GM23338 (cell line): ENCODE measurements at regions not wholly inside any gene's neighbourhood (a gene's known extent, or its start where the extent isn't known, plus 50 kb on each side); places are given as distances from the start of the nearest gene placed in this dataset.

Experiments
- ATAC-seq: fragments of 200-7000 bp; cut with Tn5 transposase; 3 replicates; pipeline ENCODE4 v1.9.1; 2020
- DNase-seq: peaks from one replicate; pipeline ENCODE4 v3.0.0-alpha.2; 2015; ENCODE audit warnings: low spot score
- H2AFZ ChIP-seq: fragments of 200-600 bp; sonication (generic); 2 replicates; pipeline ENCODE4 v1.8.0; 2016; ENCODE audit warnings: antibody characterized with exemption, mild to moderate bottlenecking, moderate library complexity
- H3F3A ChIP-seq: fragments of 200-600 bp; sonication (generic); replicated peaks from 2 replicates; pipeline ENCODE4 v1.8.0; 2017; ENCODE audit warnings: antibody characterized with exemption, mixed run types, low read depth
- H3K27ac ChIP-seq: fragments of 200-600 bp; sonication (generic); 2 replicates; pipeline ENCODE4 v1.6.1; 2016; ENCODE audit warnings: low read depth
- H3K27me3 ChIP-seq: fragments of 200-600 bp; sonication (generic); 2 replicates; pipeline ENCODE4 v1.8.0; 2016; ENCODE audit warnings: mild to moderate bottlenecking, mixed run types, moderate library complexity; ENCODE audit not compliant: insufficient read depth
- H3K36me3 ChIP-seq: fragments of 200-600 bp; sonication (generic); 2 replicates; pipeline ENCODE4 v1.8.0; 2016; ENCODE audit warnings: mild to moderate bottlenecking; ENCODE audit not compliant: insufficient read depth
- H3K4me1 ChIP-seq: fragments of 200-600 bp; sonication (generic); 2 replicates; pipeline ENCODE4 v1.8.0; 2016; ENCODE audit warnings: mild to moderate bottlenecking, moderate library complexity; ENCODE audit not compliant: insufficient read depth
- H3K4me2 ChIP-seq: fragments of 200-600 bp; sonication (generic); 2 replicates; pipeline ENCODE4 v1.7.1; 2017; ENCODE audit warnings: mixed run types
- H3K4me3 ChIP-seq: fragments of 200-600 bp; sonication (generic); 2 replicates; pipeline ENCODE4 v1.6.1; 2016; ENCODE audit warnings: mixed run types
- H3K79me2 ChIP-seq: fragments of 200-600 bp; sonication (generic); replicated peaks from 2 replicates; pipeline ENCODE4 v1.8.0; 2017; ENCODE audit warnings: mild to moderate bottlenecking; ENCODE audit not compliant: insufficient read depth
- H3K9me2 ChIP-seq: fragments of 200-600 bp; sonication (generic); 2 replicates; pipeline ENCODE4 v1.8.0; 2017; ENCODE audit not compliant: insufficient read depth
- H4K20me1 ChIP-seq: fragments of 200-600 bp; sonication (generic); replicated peaks from 2 replicates; pipeline ENCODE4 v1.8.0; 2017; ENCODE audit warnings: mild to moderate bottlenecking; ENCODE audit not compliant: insufficient read depth
- H3K27ac Mint-ChIP-seq: 2 replicates; pipeline ENCODE4 v1.8.0; 2020; ENCODE audit warnings: inconsistent platforms, mild to moderate bottlenecking, moderate library complexity, mixed read lengths
- H3K27me3 Mint-ChIP-seq: 3 replicates; pipeline ENCODE4 v1.8.0; 2022; ENCODE audit warnings: low read depth, mild to moderate bottlenecking, moderate library complexity, mixed read lengths, inconsistent platforms; ENCODE audit not compliant: insufficient read depth, poor library complexity
- H3K36me3 Mint-ChIP-seq: 3 replicates; pipeline ENCODE4 v1.8.0; 2021; ENCODE audit warnings: low read depth, mild to moderate bottlenecking, inconsistent platforms, moderate library complexity, mixed read lengths
- H3K4me1 Mint-ChIP-seq: 3 replicates; pipeline ENCODE4 v1.8.0; 2020; ENCODE audit warnings: mild to moderate bottlenecking, inconsistent platforms, mixed read lengths
- H3K4me3 Mint-ChIP-seq: 3 replicates; pipeline ENCODE4 v1.8.0; 2021; ENCODE audit warnings: moderate library complexity, mild to moderate bottlenecking, inconsistent platforms, mixed read lengths
- H3K9me3 Mint-ChIP-seq: 3 replicates; pipeline ENCODE4 v1.8.0; 2020; ENCODE audit warnings: moderate library complexity, mild to moderate bottlenecking, inconsistent platforms, mixed read lengths
- CREB1 ChIP-seq: fragments of 250-450 bp; sonication (Bioruptor Pico); IDR thresholded peaks from 2 replicates; pipeline ENCODE4 v1.5.0; 2020; ENCODE audit warnings: low read depth, mild to moderate bottlenecking, moderate library complexity
- CTCF ChIP-seq, 2 experiments: fragments of 200-600 bp in 1 of 2; sonication (generic) in 1 of 2; conservative IDR thresholded peaks; 2 replicates each; pipeline versions ENCODE4 v1.5.1 to v1.6.1; 2016 to 2017; ENCODE audit warnings: antibody characterized with exemption in 2 of 2, low read depth in 2 of 2, mild to moderate bottlenecking in 2 of 2, moderate library complexity in 1 of 2
- ETS1 ChIP-seq: IDR thresholded peaks from 2 replicates; pipeline ENCODE4 v1.6.1; 2016; ENCODE audit warnings: antibody characterized with exemption
- EZH2 ChIP-seq: fragments of 200-600 bp; sonication (generic); IDR thresholded peaks from one replicate; pipeline ENCODE4 v1.8.0; 2017; ENCODE audit warnings: antibody characterized with exemption, mild to moderate bottlenecking, low read depth; ENCODE audit not compliant: unreplicated experiment
- EZH2phosphoT487 ChIP-seq: fragments of 200-600 bp; sonication (generic); IDR thresholded peaks from one replicate; pipeline ENCODE4 v1.8.1; 2018; ENCODE audit warnings: antibody characterized with exemption; ENCODE audit not compliant: unreplicated experiment
- JUNB ChIP-seq: IDR thresholded peaks from one replicate; pipeline ENCODE4 v1.6.1; 2016; ENCODE audit warnings: antibody characterized with exemption; ENCODE audit not compliant: unreplicated experiment
- NANOG ChIP-seq: IDR thresholded peaks from 2 replicates; pipeline ENCODE4 v1.6.1; 2016; ENCODE audit warnings: antibody characterized with exemption, borderline replicate concordance
- POLR2AphosphoS5 ChIP-seq: IDR thresholded peaks from 2 replicates; pipeline ENCODE4 v1.6.1; 2016; ENCODE audit warnings: antibody characterized with exemption, low read depth
- REST ChIP-seq: IDR thresholded peaks from one replicate; pipeline ENCODE4 v1.6.1; 2018; ENCODE audit warnings: antibody characterized with exemption; ENCODE audit not compliant: unreplicated experiment
- STAT1 ChIP-seq: IDR thresholded peaks from one replicate; pipeline ENCODE4 v1.6.1; 2016; ENCODE audit warnings: antibody characterized with exemption; ENCODE audit not compliant: unreplicated experiment
- ZNF114 ChIP-seq: fragments of 250-450 bp; sonication (Bioruptor Pico); IDR thresholded peaks from 2 replicates; pipeline ENCODE4 v1.5.0; 2020; ENCODE audit warnings: mild to moderate bottlenecking, moderate library complexity
- ZNF331 ChIP-seq: fragments of 250-450 bp; sonication (Bioruptor Pico); IDR thresholded peaks from 2 replicates; pipeline ENCODE4 v1.5.0; 2020; ENCODE audit warnings: low read depth, mild to moderate bottlenecking, moderate library complexity
- ZNF462 ChIP-seq: fragments of 250-450 bp; sonication (Bioruptor Pico); IDR thresholded peaks from 2 replicates; pipeline ENCODE4 v1.5.0; 2020; ENCODE audit warnings: mild to moderate bottlenecking, moderate library complexity

GRCh38 chr21:20943561-20943997, 54.6 kb upstream of the NCAM2 start (continued):
- TF ChIP-seq ZNF462 (CRISPR knock-in tag): no peak
- no peak for TF ChIP-seq ZNF331 (CRISPR knock-in tag)
- no peak for TF ChIP-seq EZH2
- no peak for TF ChIP-seq POLR2AphosphoS5

GRCh38 chr21:20944139-20944538, 54.1 kb upstream of the NCAM2 start:
- H2AFZ ChIP-seq: no peak overlapping the region
- peaks cover 7% of the 10 kb centered on the region; the same call in 2 of the 3 replicates for H3K4me1 Mint-ChIP-seq
- TF ChIP-seq EZH2phosphoT487: no peak
- TF ChIP-seq POLR2AphosphoS5: no peak
- no peak for TF ChIP-seq REST
- TF ChIP-seq ETS1: no peak
- TF ChIP-seq CTCF (conservative IDR thresholded peaks at IDR 0.05; ENCODE audit: low read depth in 2 of 2): no peak
- TF ChIP-seq ZNF331 (CRISPR knock-in tag): no peak
- no peak for TF ChIP-seq ZNF114 (CRISPR knock-in tag)
- no peak for TF ChIP-seq JUNB
- TF ChIP-seq CREB1 (CRISPR knock-in tag): no peak
- no peak for TF ChIP-seq NANOG
- TF ChIP-seq STAT1: no peak
- H3K4me1 ChIP-seq: peaks cover 7% of the 10 kb centered on the region; the same call in 1 of the 2 replicates
- DNase-seq (no peak), ATAC-seq (no peak)
- H3K27ac ChIP-seq: no peak overlapping the region
- H3K27me3 ChIP-seq: no peaks in the 10 kb centered on the region
- no peaks in the 10 kb centered on the region for H3K36me3 ChIP-seq
- H3K27me3 Mint-ChIP-seq: no peaks in the 10 kb centered on the region
- H3K4me3 Mint-ChIP-seq: no peak overlapping the region
- no peak overlapping the region for H3K4me3 ChIP-seq
- H3K79me2 ChIP-seq: no peaks in the 10 kb centered on the region
- H3F3A ChIP-seq: no peaks in the 10 kb centered on the region
- H3K9me2 ChIP-seq: no peaks in the 10 kb centered on the region
- H3K4me2 ChIP-seq: no peak overlapping the region
- no peaks in the 10 kb centered on the region for H3K9me3 Mint-ChIP-seq
- H4K20me1 ChIP-seq: no peaks in the 10 kb centered on the region
- no peak overlapping the region for H3K27ac Mint-ChIP-seq
- no peaks in the 10 kb centered on the region for H3K36me3 Mint-ChIP-seq
